HG02610 (cell line): ENCODE measurements at regions not wholly inside any gene's neighbourhood (a gene's known extent, or its start where the extent isn't known, plus 50 kb on each side); places are given as distances from the start of the nearest gene placed in this dataset.

ENCODE experiments used
- ATAC-seq: cut with Tn5 transposase; IDR thresholded peaks from one replicate; pipeline ENCODE4 v1.9.1; 2021; ENCODE audit warnings: mild to moderate bottlenecking, moderate library complexity; ENCODE audit not compliant: unreplicated experiment

DNA sequence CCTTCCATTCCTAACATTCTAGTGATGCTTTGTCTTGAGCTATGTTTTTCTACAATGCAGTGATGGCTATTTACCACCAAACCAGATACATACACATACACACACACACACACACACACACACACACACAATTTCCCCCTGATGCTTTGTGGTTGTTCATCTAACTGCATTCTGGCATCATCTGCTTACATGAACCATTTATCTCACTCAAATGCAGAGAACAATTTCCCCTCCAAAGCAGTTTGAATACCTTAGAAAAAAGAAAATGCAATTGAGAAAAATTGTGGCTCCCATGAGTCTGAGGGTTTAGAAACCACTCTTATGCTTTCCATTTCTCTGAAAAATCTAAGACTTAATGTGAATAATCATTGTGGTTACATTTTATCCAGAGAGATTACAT is 1024.8 kb downstream of the TLE4 start:
- ATAC-seq: no peak

DNA sequence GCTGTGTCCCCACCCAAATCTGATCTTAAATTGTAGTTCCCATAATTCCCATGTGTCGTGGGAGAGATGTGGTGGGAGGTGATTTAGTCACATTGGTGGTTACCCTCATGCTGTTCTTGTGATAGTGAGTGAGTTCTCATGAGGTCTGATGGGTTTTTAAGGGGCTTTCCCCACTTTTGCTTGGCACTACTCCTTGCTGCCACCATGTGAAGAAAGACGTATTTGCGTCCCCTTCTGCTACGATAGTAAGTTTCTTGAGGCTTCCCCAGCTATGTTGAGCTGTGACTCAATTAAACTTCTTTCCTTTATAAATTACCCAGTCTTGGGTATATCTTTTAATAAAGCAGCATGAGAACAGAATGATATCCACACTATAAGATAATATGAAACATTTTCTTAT is 1023.4 kb downstream of the TLE4 start:
- ATAC-seq: no peak

DNA sequence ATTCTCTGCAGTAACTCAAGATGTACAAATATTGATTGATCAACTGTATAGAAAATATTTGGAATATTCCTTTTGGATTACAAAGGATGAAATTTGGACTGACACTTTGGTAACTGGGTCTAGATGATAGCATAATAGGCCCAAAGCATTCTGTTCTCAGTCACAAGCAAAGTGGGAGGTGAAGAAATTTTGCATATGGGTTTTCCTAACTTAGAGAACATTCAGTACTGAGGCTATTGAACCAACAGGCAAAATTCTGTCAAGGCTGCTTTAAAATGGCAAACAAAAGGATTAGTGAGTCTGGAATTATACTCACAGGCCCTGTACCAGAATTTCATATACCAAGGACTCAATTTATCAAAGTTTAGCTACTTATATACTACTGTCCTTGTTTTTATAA is 1020.6 kb downstream of the TLE4 start:
- no peak for ATAC-seq

DNA sequence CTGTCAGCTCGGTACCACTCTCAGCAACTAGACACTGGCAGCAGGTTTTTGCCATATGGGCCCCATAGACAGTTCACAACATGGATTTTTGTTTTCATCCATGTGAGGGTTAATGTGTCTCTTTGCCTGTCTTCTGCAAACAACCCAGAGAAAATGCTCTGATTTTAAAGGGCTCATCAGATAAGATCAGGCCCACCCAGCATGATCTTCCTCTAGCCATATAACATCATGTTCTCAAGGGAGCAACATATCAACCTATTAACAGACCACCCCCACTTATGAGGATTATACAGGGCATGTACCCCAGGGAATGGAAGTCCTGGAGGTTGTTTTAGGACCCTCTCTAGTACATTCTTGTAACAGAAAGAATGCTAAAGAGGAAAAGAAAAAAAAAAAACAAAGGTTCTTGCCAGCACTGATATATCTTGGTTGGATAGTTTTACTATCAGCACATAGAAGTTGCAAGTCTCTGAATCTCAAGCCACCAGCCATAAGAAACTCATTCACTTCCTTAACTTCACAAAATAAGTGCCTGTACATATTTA is 1015.1 kb downstream of the TLE4 start:
- no peak for ATAC-seq

GRCh38 chr9:80571953-80572352 is 1000.2 kb downstream of the TLE4 start:
- no peak for ATAC-seq

- ATAC-seq: no peak
Observed at GRCh38 chr9:80569236-80569635, 997.5 kb downstream of the TLE4 start.

GRCh38 chr9:80561526-80561925 is 989.8 kb downstream of the TLE4 start:
- no peak for ATAC-seq

GRCh38 chr9:80560976-80561375 is 989.2 kb downstream of the TLE4 start:
- ATAC-seq: no peak

- no peak for ATAC-seq
Observed at GRCh38 chr9:80557256-80557655, 985.5 kb downstream of the TLE4 start.

DNA sequence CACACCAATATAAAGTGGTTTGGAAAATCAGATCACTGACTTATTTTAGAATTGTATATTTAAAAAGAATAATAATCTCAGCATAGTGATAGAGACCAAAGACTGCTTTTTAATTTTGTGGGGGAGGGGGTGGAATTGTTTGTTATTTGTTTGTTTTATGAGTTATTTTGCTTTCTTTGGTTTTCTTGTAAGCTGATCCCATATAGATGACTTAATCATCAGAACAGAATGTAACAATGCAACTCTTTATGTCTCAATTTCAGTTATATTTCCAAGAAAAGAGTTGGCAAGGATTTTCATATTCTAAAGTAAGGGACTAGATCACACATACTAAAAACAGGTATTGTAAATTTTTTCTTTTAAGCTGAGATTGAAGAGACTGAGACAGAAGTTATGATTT is 984.9 kb downstream of the TLE4 start:
- no peak for ATAC-seq

GRCh38 chr9:80555782-80556325 is 984.1 kb downstream of the TLE4 start:
- no peak for ATAC-seq

DNA sequence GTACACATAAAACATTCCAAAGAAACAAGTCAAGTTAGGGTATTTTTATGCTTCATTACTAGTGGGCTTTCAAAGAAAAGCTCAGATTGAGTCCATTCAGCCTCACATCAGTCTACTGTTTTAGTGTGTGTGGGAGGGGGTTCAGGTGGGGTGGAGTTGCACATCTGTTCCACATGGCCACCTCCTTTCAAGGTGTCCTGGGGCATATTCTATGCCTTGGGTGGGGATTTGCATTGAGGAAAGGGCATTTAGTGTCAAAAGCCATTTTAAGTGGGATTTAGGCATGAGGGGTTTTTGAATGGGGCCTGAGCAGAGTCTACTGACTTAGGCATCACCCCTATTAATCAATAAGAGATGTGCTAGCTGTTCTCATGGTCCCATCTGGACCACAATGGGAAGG is 983.1 kb downstream of the TLE4 start:
- ATAC-seq: no peak

DNA sequence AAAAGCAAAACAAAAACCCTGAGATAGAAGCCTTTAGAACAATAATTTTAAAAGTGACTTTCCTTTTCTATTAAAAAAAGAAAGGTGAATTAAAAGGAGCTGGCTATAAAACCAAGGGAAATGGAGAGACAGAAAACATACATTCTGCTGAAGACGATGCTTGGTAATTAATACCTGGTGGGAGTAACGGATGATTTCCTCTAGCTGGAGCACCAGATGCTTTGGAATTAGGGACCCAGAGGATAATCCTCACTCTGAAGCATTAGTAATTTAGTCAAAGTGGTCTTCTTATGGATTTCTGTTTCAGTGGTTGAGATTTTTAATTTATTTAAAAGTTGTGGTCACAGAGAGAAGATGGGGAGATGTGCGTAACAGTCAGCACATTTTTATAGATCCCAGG is 982.5 kb downstream of the TLE4 start:
- ATAC-seq: no peak

- no peak for ATAC-seq
Observed at GRCh38 chr9:80552931-80553330, 981.2 kb downstream of the TLE4 start.

DNA sequence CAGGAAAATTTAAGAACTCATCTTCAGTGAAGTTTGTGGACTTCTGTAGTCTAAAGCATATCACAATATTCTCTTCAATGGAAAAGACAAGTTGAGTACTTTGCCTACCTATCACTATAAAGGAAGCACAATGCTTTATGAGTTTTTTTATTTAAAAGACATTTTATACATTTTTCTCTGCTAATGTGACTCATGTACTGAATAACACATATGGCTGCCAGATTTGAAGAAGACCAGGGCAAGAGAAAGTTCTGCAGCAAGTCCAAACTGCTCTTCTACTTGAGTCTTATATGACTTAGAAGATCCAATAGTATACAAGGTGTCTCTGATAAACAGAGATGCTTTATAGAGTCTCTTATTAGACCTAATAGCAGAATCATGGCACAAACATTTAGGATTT is 978.4 kb downstream of the TLE4 start:
- no peak for ATAC-seq

GRCh38 chr9:80547613-80548012 is 975.8 kb downstream of the TLE4 start:
- ATAC-seq: no peak

GRCh38 chr9:80540387-80540786 is 968.6 kb downstream of the TLE4 start:
- ATAC-seq: no peak

DNA sequence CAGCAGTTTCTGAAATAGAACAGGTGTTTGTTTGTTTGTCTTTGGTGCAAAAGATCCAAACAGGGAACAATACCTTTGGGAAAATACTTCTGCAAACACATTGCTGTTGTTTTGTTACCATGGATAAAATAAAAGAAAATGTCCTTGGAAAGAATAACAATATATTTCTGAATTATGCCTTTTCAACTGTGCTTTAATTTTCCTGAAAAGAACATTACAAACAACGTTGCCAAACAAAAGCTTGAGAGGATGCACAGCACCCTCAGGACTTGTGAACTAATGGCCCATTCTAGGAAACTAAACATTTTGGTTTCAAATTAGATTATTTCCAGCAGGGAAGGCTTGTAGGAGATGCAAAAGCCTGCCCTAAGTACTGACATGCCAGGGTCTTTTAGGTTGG is 967.2 kb downstream of the TLE4 start:
- no peak for ATAC-seq

DNA sequence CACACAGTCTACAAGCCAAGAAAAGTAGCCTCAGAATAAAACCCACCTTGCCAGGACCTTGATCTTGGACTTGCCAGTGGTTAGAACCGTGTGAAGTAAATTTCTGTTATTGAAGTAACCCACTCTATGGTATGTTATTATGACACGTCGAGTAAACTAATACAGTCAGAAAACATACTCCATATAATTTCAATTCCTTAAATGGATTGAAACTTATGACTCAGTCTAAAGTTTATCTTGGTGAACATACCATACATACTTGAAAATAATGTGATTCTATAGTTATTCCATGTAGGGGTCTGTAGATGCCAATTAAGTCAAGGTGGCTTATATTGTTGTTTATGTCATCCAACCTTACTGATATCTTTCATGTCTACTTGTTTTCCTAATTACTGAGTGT is 950.7 kb downstream of the TLE4 start:
- ATAC-seq: no peak

DNA sequence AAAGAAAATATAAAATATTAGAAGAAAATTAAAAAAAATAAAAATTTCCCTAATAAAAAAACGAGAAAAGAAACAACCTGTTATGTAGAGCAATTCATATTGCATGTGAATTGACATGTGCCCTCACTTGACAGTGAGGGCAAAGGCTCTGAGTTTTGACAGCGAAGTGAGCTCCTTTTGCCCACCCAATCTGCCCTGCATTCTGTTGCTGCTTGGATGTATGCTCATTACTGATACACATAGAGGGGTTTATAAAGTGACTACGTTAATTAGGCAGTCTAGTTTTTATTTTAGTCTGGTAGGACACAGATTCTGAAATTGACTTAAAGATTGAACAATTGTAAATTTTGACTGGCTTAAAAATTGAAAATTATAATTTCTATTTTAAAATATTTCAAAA is 949.4 kb downstream of the TLE4 start:
- ATAC-seq: no peak

DNA sequence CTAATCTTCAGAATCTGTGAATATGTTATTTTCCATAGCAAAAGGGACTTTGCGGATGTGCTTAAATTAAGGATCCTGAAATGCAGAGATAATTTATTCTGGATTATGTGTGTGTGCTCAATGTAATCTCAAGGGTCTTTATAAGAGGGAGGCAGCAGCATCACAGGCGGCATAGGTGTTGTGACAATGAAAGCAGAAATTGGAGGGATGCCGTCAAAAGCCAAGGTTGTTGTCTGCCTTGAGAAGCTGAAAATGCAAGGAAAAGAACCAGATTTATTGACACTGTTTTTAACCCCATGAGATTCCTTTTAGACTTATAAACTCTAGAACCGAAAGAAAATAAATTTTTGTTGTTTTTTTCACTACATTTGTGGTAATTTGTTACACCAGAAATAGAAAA is 948.5 kb downstream of the TLE4 start:
- no peak for ATAC-seq

DNA sequence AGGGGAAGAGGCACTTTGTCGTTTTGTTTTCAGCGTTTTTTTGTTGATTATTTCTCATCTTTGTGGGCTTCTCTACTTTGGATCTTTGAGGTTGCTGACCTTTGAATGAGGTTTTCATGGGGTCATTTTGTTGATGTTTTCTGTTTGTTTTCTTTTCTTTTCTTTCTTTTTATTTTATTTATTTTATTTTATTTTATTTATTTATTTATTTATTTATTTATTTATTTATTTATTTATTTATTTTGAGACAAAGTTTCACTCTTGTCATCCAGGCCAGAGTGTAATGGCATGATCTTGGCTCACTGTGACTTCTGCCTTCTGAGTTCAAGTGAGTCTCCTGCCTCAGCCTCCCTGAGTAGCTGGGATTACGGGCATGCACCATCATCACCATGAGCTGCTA is 946.7 kb downstream of the TLE4 start:
- no peak for ATAC-seq

GRCh38 chr9:80516679-80517078 is 944.9 kb downstream of the TLE4 start:
- no peak for ATAC-seq
